ENCODE measurements at regions not wholly inside any gene's neighbourhood (a gene's known extent, or its start where the extent isn't known, plus 50 kb on each side); places are given as distances from the start of the nearest gene placed in this dataset.

DNA sequence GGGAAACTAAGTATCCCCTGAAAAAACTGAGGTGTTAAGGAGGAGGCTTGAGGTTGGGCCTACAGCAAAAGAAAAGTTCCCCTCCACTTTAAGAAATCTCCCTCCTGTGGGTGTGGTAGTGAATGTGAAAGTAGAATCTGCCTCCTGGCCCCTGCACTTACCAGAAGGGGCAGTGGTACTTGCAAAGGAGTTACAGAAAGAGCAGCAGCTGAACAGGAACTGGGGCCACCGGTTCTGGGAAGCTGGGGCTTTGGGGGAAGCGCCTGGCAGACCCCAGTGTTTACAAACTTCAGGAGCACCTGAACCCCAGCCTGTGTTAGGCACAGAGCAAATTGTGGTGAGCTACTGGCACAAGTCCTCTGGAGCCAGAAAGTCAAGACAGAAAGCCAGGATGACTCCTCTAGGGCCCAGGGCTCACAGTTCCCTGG lies 250.2 kb upstream of the FGGY start:
- TF ChIP-seq, protein P1, sequence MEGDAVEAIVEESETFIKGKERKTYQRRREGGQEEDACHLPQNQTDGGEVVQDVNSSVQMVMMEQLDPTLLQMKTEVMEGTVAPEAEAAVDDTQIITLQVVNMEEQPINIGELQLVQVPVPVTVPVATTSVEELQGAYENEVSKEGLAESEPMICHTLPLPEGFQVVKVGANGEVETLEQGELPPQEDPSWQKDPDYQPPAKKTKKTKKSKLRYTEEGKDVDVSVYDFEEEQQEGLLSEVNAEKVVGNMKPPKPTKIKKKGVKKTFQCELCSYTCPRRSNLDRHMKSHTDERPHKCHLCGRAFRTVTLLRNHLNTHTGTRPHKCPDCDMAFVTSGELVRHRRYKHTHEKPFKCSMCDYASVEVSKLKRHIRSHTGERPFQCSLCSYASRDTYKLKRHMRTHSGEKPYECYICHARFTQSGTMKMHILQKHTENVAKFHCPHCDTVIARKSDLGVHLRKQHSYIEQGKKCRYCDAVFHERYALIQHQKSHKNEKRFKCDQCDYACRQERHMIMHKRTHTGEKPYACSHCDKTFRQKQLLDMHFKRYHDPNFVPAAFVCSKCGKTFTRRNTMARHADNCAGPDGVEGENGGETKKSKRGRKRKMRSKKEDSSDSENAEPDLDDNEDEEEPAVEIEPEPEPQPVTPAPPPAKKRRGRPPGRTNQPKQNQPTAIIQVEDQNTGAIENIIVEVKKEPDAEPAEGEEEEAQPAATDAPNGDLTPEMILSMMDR (IDR thresholded peaks at IDR 0.05) = peak in 1 of 4 experiments; percentile 4
- no peak for TF ChIP-seq EP300 (IDR thresholded peaks at IDR 0.05)
- TF ChIP-seq POLR2A (IDR thresholded peaks at IDR 0.05) = no peak
